ENCODE measurements at regions not wholly inside any gene's neighbourhood (a gene's known extent, or its start where the extent isn't known, plus 50 kb on each side); places are given as distances from the start of the nearest gene placed in this dataset.

DNA sequence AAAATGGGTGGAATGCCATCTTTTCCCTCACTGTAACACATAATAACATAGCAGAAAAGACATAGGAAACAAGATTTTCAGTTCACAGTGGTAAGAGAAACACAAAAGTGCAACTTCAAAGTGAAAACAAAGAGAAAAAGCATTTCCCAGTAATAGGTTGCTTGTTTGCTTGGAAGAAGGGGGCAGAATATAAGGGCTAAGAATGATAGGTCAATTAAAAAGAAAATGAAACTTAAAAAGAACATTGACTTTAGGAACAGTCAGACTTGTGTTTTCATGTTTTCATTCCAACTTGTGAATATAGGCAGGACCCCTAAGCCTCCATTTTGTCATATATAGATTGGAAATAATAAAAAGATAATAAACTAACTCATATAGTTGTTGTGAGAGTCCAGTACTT lies 168.2 kb upstream of the PPP3CA start:
- H3K4me3 Mint-ChIP-seq = no peak overlapping the region
- no peaks in the 10 kb centered on the region for H3K36me3 Mint-ChIP-seq (ENCODE audit: low read depth)
- H3K9me3 Mint-ChIP-seq = no peaks in the 10 kb centered on the region
- peaks cover 26% of the 10 kb centered on the region for H3K4me1 Mint-ChIP-seq (ENCODE audit: low read depth)
- DNase-seq (ENCODE audit: low spot score) = no peak
- intact Hi-C loops (cut with micrococcal nuclease) = no loop called here
- H3K27me3 Mint-ChIP-seq (ENCODE audit: insufficient read depth) = peaks cover 19% of the 10 kb centered on the region
- no peak overlapping the region for H3K27ac Mint-ChIP-seq

DNA sequence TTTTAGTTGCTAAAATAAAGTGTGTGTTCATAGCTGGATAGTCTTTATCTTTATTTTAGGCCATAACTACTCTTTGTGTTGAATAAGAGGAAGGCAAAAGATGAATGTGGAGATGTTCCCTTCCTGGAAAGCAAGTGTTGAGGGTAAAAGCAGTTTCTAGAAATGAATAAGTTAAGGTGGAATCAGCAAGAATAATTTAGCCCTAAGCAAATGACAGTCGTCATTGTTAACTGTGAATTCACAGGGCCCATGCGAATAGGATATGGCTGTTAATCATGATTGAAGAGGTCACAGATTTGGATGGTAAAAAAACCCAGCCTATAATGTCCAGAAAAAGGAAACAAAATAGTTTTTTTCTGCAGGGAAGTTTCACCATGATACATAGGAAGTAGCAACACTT lies 167.8 kb upstream of the PPP3CA start:
- Mint-ChIP-seq H3K27ac (no peak overlapping the region), H3K27me3 (ENCODE audit: insufficient read depth) (peaks cover 15% of the 10 kb centered on the region), H3K36me3 (ENCODE audit: low read depth) (no peaks in the 10 kb centered on the region), H3K4me3 (no peak overlapping the region), H3K9me3 (no peaks in the 10 kb centered on the region), H3K4me1 (ENCODE audit: low read depth) (peaks cover 26% of the 10 kb centered on the region)
- intact Hi-C loops (cut with micrococcal nuclease) = no loop called here
- no peak for DNase-seq (ENCODE audit: low spot score)

DNA sequence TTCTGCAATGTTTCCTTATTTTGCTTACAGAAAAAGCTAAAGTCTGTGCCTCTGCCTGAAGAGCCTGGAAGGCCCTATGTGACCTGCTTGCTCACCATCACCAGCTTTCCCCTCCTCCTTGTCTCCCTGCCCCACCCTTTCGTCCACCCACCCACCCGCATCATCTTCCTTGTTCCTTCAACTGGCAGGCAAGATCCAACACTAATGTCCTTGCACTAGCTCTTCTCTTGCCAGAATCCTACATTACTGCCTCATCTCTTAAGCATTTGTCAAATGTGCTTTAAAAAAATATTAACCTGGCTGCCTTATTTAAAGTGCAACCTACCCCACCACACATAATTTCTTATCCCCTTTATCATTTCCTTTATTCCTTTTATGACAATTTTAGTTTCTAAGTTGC lies 165.1 kb upstream of the PPP3CA start:
- Mint-ChIP-seq H3K9me3 (no peaks in the 10 kb centered on the region), H3K4me3 (no peak overlapping the region), H3K27ac (no peak overlapping the region), H3K4me1 (ENCODE audit: low read depth) (peaks cover 26% of the 10 kb centered on the region), H3K36me3 (ENCODE audit: low read depth) (no peaks in the 10 kb centered on the region), H3K27me3 (ENCODE audit: insufficient read depth) (peaks cover 12% of the 10 kb centered on the region)
- intact Hi-C loops (cut with micrococcal nuclease) = no loop called here
- no peak for DNase-seq (ENCODE audit: low spot score)

DNA sequence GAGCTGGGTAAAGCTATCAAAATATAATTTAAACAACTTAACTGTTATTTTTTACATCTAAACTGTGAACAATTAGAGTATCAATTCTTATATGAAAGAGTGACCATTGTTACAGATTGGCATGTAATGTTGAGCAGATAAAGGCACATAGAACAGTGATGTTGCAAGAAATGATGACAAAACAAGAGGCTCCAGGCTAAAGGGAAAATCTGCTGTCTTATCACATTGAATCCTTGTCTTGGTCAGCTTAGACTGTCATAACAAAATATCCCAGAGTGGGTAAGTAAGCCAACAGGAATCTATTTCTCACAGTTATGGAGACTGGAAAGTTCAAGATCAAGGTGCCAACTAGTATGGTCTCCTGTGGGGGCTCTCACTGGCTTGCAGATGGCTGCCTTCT lies 154.1 kb upstream of the PPP3CA start:
- no peak for DNase-seq (ENCODE audit: low spot score)
- no peak overlapping the region for H3K27ac Mint-ChIP-seq
- intact Hi-C loops (cut with micrococcal nuclease) = no loop called here
- H3K4me3 Mint-ChIP-seq = no peak overlapping the region
- peaks cover 8% of the 10 kb centered on the region for H3K27me3 Mint-ChIP-seq (ENCODE audit: insufficient read depth)
- H3K9me3 Mint-ChIP-seq = no peaks in the 10 kb centered on the region
- no peaks in the 10 kb centered on the region for H3K4me1 Mint-ChIP-seq (ENCODE audit: low read depth)
- no peaks in the 10 kb centered on the region for H3K36me3 Mint-ChIP-seq (ENCODE audit: low read depth)

DNA sequence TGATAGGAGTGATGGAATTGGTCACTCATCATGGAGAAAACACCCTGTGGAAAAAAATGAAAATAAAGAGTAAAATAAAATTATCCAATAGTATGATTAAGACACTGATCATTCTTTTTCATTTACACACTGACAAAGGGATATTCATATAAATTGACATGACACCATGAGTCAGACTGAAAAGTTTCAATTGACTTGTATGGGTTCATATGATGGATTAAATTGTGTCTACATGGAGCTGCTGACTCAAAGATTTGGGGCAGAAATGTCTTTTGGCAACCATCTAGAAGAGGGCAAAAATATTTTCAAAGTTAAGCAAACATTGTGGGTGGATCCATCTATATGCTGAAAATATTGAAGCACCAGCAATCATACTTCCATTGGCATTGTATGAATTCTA lies 153.4 kb upstream of the PPP3CA start:
- no peaks in the 10 kb centered on the region for H3K4me1 Mint-ChIP-seq (ENCODE audit: low read depth)
- H3K4me3 Mint-ChIP-seq = no peak overlapping the region
- no peak overlapping the region for H3K27ac Mint-ChIP-seq
- H3K27me3 Mint-ChIP-seq (ENCODE audit: insufficient read depth) = peaks cover 9% of the 10 kb centered on the region
- H3K36me3 Mint-ChIP-seq (ENCODE audit: low read depth) = no peaks in the 10 kb centered on the region
- DNase-seq (ENCODE audit: low spot score) = no peak
- intact Hi-C loops (cut with micrococcal nuclease) = no loop called here
- H3K9me3 Mint-ChIP-seq = no peaks in the 10 kb centered on the region

DNA sequence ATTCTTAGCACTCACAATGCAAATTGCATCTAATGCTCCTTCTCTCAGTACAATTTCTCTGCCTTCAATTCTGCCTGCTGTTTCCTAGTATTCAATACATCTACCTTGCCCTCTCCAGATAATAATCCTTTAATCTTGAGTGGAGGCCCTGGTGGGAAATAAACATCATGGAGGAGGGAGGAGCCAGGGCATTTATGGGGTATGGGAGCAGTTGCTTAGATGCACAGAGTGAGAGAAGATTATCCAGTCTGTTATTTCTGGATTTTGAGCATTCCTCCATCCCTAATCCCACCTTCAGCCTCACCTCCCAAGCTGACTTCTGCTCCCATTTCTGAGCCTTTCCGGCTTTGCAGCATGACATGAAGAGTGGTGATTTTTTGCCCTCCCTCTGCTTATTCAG lies 127.9 kb upstream of the PPP3CA start:
- peaks cover 12% of the 10 kb centered on the region for H3K27me3 Mint-ChIP-seq (ENCODE audit: insufficient read depth)
- no peak overlapping the region for H3K4me3 Mint-ChIP-seq
- intact Hi-C loops (cut with micrococcal nuclease) = no loop called here
- no peak overlapping the region for H3K27ac Mint-ChIP-seq
- no peaks in the 10 kb centered on the region for H3K36me3 Mint-ChIP-seq (ENCODE audit: low read depth)
- H3K9me3 Mint-ChIP-seq = no peaks in the 10 kb centered on the region
- H3K4me1 Mint-ChIP-seq (ENCODE audit: low read depth) = no peaks in the 10 kb centered on the region
- no peak for DNase-seq (ENCODE audit: low spot score)

DNA sequence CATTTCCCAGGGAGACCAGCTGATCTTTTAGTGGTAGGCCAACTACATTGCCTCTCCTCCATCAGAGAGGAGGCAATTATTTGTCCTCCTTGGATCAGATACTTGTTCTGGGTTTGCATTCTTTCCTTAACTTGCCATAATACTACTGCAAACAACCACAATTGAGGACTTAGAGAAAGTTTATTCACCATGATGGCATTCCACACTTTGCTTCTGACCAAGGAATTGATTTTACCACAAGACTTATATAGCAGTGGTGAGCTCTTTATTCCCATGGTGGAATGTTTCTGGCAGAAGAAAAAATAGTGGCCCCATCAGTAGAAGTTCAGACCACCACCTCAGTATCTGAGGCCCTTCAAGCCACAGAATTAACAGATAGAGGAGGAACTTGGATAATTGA lies 123.9 kb upstream of the PPP3CA start:
- no peaks in the 10 kb centered on the region for H3K9me3 Mint-ChIP-seq
- no peak overlapping the region for H3K27ac Mint-ChIP-seq
- DNase-seq (ENCODE audit: low spot score) = no peak
- H3K4me3 Mint-ChIP-seq = no peak overlapping the region
- intact Hi-C loops (cut with micrococcal nuclease) = no loop called here
- no peaks in the 10 kb centered on the region for H3K36me3 Mint-ChIP-seq (ENCODE audit: low read depth)
- H3K27me3 Mint-ChIP-seq (ENCODE audit: insufficient read depth) = peaks cover 11% of the 10 kb centered on the region
- no peaks in the 10 kb centered on the region for H3K4me1 Mint-ChIP-seq (ENCODE audit: low read depth)

DNA sequence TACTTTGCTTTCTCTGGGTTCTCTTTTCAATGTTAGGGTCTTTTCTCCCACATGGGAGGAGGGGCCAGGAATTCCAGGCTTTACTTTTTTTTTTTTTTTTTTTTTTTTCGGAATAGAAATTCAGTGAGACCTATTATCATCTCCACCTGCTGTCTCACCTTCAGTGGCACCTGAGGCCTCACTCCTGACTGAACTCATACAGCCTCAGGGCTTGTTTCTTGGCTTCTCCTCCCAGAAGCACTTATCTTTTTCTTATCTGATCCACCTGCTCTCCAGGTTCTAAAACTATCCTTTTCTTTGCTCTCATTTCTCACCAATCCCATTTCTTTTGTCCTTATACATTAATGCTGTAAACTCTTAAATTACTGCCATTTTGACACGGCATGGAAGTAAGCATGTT lies 117.3 kb upstream of the PPP3CA start:
- intact Hi-C loops (cut with micrococcal nuclease) = no loop called here
- DNase-seq (ENCODE audit: low spot score) = no peak
- no peaks in the 10 kb centered on the region for H3K36me3 Mint-ChIP-seq (ENCODE audit: low read depth)
- H3K27ac Mint-ChIP-seq = no peak overlapping the region
- no peaks in the 10 kb centered on the region for H3K4me1 Mint-ChIP-seq (ENCODE audit: low read depth)
- no peak overlapping the region for H3K4me3 Mint-ChIP-seq
- H3K27me3 Mint-ChIP-seq (ENCODE audit: insufficient read depth) = peaks cover 4% of the 10 kb centered on the region
- H3K9me3 Mint-ChIP-seq = peaks cover 6% of the 10 kb centered on the region

DNA sequence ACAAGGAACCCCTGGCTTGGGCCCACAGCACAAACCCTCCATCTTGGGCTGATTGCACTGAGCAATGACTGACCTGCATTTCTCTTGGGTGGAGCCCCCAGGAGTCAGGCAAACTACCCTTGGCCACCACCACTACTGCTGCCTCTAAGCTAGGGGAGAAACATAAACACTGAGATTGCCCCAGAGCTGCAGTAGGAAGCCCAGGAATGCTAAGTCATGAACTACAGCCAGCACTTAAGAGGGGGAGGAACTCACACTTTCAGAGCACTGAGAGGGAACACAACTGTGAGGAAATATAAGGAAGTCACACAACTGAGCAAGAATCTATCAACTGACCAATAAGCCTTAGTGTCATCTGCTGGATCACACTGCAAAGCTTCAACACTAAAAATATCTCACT lies 111.6 kb upstream of the PPP3CA start:
- H3K27me3 Mint-ChIP-seq (ENCODE audit: insufficient read depth) = peaks cover 2% of the 10 kb centered on the region
- no peaks in the 10 kb centered on the region for H3K36me3 Mint-ChIP-seq (ENCODE audit: low read depth)
- no peak for DNase-seq (ENCODE audit: low spot score)
- intact Hi-C loops (cut with micrococcal nuclease) = no loop called here
- H3K27ac Mint-ChIP-seq = no peak overlapping the region
- peaks cover 6% of the 10 kb centered on the region for H3K9me3 Mint-ChIP-seq
- no peak overlapping the region for H3K4me3 Mint-ChIP-seq
- H3K4me1 Mint-ChIP-seq (ENCODE audit: low read depth) = no peaks in the 10 kb centered on the region

DNA sequence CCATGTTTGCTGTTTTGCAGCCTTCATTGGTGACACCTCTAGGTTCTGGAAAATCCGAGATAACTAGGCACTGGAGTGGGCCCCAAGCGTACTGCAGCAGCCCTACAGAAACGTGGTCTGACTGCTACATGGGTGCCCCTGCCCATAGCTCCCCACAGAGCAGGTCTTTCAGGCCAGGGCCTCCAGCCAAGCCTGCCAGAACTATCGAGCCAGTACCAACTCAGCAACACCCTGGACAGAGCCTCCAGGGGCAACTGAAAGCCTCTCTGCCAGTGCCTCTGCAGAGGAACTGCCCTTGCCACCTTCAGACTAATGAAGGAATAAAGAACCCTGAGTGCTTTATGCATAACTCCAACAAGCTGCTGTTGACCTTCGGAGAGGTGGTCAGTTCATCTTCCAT lies 111.1 kb upstream of the PPP3CA start:
- no peaks in the 10 kb centered on the region for H3K4me1 Mint-ChIP-seq (ENCODE audit: low read depth)
- no peaks in the 10 kb centered on the region for H3K36me3 Mint-ChIP-seq (ENCODE audit: low read depth)
- H3K4me3 Mint-ChIP-seq = no peak overlapping the region
- peaks cover 6% of the 10 kb centered on the region for H3K9me3 Mint-ChIP-seq
- peaks cover 4% of the 10 kb centered on the region for H3K27me3 Mint-ChIP-seq (ENCODE audit: insufficient read depth)
- no peak overlapping the region for H3K27ac Mint-ChIP-seq
- no peak for DNase-seq (ENCODE audit: low spot score)
- intact Hi-C loops (cut with micrococcal nuclease) = no loop called here

DNA sequence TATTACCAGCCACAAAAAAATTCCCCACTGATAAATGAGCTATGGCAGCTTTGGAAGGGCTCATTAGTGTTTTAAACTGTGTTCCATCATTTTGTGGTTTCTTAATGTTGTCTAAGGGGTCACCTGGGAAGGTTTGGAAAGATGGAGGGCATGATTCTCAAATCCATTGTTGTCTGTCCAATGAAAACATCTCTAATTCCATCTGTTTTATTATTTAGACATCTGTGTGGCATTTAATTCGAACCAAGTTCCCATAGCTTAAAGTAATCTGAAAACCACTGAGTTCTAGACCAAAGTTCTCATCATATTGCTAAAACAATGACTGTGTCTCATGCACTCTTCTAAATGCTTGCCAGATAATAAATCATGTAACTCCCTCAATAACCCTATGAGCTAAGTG lies 103.8 kb upstream of the PPP3CA start:
- no peak overlapping the region for H3K27ac Mint-ChIP-seq
- DNase-seq (ENCODE audit: low spot score) = no peak
- H3K36me3 Mint-ChIP-seq (ENCODE audit: low read depth) = no peaks in the 10 kb centered on the region
- no peaks in the 10 kb centered on the region for H3K9me3 Mint-ChIP-seq
- H3K4me1 Mint-ChIP-seq (ENCODE audit: low read depth) = no peaks in the 10 kb centered on the region
- peaks cover 34% of the 10 kb centered on the region for H3K27me3 Mint-ChIP-seq (ENCODE audit: insufficient read depth)
- no peak overlapping the region for H3K4me3 Mint-ChIP-seq
- intact Hi-C loops (cut with micrococcal nuclease) = no loop called here

DNA sequence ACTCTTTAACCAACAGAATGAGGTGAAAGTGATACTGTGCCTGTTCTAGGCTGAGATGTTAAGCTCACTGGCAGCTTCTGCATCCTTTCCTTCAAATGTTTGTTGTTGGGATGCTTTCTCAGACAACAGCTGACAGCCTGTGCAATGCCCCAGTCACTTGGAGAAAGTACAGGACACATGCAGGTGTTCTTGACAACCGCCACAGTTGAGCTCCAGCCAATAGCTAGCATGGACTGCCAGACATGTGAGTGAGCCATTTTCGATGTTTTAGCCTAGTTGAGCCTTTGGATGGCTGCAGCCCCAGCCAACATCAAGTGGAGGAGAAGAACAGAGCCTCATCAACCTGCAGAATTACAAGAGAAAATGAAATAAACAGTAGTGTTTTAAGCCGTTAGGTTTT lies 94.1 kb upstream of the PPP3CA start:
- H3K9me3 Mint-ChIP-seq = no peaks in the 10 kb centered on the region
- H3K27me3 Mint-ChIP-seq (ENCODE audit: insufficient read depth) = peaks cover 23% of the 10 kb centered on the region
- no peak overlapping the region for H3K4me3 Mint-ChIP-seq
- H3K27ac Mint-ChIP-seq = no peak overlapping the region
- H3K4me1 Mint-ChIP-seq (ENCODE audit: low read depth) = no peaks in the 10 kb centered on the region
- DNase-seq (ENCODE audit: low spot score) = no peak
- no peaks in the 10 kb centered on the region for H3K36me3 Mint-ChIP-seq (ENCODE audit: low read depth)
- intact Hi-C loops (cut with micrococcal nuclease) = no loop called here

DNA sequence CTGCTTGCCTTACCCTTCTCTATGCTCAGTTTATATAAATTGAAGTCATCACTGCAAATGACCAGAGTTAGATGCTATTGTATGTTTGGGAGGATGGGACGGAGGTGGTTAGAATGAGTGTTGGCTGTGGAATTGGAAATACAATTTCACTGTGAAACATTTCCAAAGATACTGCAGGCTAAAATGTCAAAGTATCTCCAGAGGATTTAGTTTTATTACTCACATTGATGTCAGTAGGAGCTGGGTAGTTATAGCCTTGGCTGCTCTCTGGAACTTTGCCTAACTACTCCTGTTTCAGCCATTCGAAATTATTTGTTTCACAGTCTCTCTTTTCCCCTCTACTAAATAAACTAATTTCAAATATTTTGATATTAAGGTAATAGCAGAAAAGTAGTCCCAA lies 92.6 kb upstream of the PPP3CA start:
- Mint-ChIP-seq H3K9me3 (no peaks in the 10 kb centered on the region), H3K27ac (no peak overlapping the region), H3K4me1 (ENCODE audit: low read depth) (no peaks in the 10 kb centered on the region), H3K27me3 (ENCODE audit: insufficient read depth) (peaks cover 23% of the 10 kb centered on the region), H3K4me3 (no peak overlapping the region), H3K36me3 (ENCODE audit: low read depth) (no peaks in the 10 kb centered on the region)
- intact Hi-C loops (cut with micrococcal nuclease) = no loop called here
- DNase-seq (ENCODE audit: low spot score) = no peak

DNA sequence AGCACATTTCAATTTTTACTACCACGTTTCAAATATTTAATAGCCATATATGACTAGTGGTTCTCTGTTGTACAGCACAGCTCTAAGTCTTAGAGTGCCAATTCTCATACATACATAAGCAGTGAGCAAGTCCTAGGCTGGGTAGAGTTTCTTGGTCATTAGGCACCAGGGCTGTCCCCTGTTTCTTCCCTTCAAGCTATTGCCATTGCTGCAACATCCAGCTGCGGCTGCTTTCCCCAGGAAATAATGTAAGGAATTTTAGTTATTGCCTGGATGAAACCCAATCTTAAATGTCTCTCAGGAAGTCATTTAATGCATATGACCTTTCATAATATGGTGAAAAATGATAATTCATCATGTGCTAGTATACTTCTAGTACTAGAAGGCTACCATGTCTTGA lies 74.1 kb upstream of the PPP3CA start:
- Mint-ChIP-seq H3K4me1 (ENCODE audit: low read depth) (peaks cover 40% of the 10 kb centered on the region), H3K9me3 (peaks cover 7% of the 10 kb centered on the region), H3K27ac (no peak overlapping the region), H3K27me3 (ENCODE audit: insufficient read depth) (peaks cover 15% of the 10 kb centered on the region), H3K36me3 (ENCODE audit: low read depth) (no peaks in the 10 kb centered on the region), H3K4me3 (no peak overlapping the region)
- intact Hi-C loops (cut with micrococcal nuclease) = loop anchor here (5.0 to 10.0 kb wide), 2 partner anchors 176 to 1673 kb away; partner anchors contain the start of gene BDH2
- DNase-seq (ENCODE audit: low spot score) = no peak
